Right ventricle myocardium superior (tissue), 1 donor: ENCODE measurements at regions not wholly inside any gene's neighbourhood (a gene's known extent, or its start where the extent isn't known, plus 50 kb on each side); places are given as distances from the start of the nearest gene placed in this dataset.

Source experiments
- ATAC-seq: fragments of 200-7000 bp; cut with Tn5 transposase; one replicate; pipeline ENCODE4 v1.9.1; 2020; ENCODE audit warnings: mild to moderate bottlenecking; ENCODE audit not compliant: poor library complexity
- DNase-seq: peaks from one replicate; pipeline ENCODE4 v3.0.0-alpha.2; 2020
- intact Hi-C: fragments of 100-400 bp; cut with DNase I; formaldehyde crosslinking; loops from one replicate; pipeline ENCODE4 v1.11.2; 2022
- donor health status: DM: no; HTN: yes; CAD: no; lungs with severe emphysema.

DNA sequence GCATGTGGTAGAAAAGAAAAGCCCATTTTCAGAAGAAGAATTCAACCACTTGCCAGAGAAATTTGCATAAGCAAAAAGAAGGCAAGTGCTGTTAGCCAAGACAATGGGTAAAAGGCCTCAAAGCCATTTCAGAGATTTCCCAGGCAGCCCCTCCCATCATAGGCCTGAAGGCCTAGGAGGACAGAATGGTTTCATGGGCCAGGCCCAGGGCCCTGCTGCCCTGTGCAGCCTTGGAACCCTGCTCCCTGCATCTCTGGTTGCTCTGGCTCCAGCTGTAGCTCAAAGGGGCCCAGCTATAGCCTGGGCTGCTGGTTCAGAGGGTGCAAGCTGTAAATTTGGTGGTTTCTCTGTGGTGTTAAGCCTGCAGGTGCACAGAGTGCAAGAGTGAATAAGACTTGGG is 212.8 kb downstream of the EFNB2 start:
- intact Hi-C loops: no loop called here
- DNase-seq (no peak), ATAC-seq (no peak)

DNA sequence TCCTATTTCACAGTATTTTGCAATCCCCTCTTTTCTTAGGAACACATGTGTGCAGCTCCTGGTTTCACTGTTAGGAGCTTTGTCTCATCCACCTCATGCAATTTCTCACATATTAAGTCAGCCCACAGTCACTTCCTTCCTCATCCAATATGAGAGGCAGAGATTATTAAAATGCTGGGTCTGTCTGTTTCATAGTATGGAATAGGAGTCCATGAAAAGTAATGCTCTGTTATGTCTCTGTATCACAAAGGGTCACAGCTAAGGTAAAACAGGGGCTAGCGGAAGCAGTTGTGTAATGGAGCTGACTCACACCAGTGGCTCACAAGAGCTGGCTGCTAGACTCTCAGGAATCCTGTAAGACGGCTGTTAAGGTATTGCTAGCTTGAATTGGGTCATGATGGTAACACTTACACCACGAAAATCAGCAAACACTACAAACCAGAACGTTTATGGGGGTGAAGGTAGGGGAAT is 216.5 kb downstream of the EFNB2 start:
- ATAC-seq (no peak), DNase-seq (no peak)
- intact Hi-C loops: no loop called here

DNA sequence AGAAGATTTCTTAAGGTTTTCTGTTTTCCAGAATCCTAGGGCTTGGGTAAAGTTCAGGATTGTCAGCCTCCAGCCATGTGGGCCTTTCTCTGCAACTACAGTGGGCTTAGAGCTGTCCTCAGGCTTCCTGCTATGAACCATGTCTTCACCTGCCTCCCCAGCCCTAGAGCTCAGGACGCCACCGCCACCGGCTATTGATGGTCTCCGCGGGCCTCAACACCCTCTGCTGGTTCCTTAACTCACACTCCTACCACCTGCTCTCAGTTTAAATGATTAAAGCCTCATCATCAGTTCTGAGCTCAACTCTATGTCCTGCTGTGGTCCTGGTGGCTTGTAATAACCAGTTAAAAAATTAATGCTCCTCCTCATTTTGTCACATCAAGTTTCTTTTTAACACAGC is 221.0 kb downstream of the EFNB2 start:
- DNase-seq (no peak), ATAC-seq (no peak)
- intact Hi-C loops: no loop called here

DNA sequence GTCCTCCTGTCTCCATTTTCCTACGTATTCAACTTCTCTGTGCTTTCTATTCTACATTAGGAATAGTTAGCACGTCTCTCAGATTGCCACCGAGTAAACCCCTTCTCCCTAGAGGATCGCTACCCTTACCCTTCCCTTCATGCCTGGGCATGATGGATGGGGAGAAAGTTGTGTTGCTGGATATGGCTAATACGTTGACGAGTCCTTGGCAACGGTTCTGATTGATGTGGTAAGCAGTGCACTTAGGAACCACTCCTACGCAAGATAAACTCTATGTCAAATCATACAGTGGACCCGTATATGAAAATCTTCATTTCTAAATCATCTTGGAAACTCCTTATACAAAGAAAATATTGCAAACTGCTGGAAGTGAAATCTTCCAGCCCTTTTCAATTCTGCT is 224.5 kb downstream of the EFNB2 start:
- DNase-seq (no peak), ATAC-seq (no peak)
- intact Hi-C loops: no loop called here

DNA sequence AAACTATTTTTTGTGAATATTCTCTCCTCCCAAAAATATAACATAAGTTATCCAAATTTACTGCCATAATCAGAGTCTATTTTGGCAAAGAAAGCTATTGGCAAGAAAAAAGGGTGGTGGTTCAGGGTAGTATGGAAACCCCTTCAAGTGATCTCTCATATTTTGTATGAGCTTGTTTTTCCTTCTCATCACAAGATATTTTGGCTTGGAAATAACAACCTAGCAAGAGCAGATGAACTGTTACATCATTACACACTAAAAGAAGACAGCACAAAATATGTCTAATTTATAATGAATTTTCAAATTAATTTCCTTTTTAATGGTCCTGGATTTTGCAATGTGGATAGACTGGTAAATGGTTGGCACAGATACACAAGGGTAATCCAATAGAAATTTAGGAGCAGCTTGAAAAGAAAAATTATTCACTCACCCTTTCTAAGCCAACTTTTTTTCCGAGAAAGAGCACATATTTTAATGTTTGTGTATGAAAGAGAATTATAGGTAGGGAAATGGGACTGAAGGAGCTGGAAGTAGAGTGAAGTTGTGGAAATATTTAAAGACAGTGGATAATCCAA is 225.1 kb downstream of the EFNB2 start:
- DNase-seq (no peak), ATAC-seq (no peak)
- intact Hi-C loops: no loop called here

DNA sequence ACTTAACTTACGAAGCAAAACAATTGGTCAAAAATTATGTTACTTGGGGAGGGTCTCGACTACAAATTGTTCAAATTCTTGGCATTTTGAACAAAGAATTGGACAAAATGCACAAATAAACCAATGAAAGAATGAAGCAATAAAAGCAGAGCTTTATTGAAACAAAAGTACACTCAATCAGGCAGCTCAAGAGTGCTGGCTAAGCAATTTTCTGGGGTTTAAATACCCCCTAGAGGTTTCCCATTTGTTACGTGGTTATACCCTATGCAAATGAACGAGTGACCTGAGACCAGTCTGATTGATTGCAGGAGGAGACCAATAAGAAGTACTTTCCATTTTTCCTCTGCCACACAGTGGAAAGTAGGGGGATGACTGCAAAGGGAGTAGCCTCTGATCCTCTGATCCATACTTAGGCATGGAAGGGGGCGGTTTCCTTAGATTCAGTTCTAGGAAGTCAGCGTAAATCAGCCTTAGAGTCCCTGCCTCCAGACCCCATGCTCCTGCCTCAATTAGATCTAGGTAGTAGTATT is 228.6 kb downstream of the EFNB2 start:
- no peak for ATAC-seq
- intact Hi-C loops: no loop called here

DNA sequence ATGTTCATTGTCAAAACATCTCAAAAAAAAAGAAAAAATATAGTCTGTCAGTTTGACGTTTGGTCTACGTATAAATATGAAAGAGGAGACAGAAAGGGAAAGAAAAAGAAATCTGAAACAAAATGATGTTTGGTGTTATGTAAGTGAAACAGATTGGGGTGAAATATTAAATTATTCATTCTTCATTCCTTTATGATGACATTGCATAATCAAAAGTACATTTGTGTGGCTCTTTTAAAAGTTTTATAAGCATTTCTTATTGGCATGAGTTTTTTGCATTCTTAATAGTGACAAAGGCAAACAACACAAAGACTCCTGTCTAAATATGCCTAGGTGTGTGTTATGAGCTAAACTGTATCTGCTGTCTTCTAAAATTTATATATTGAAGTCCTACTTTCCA is 232.6 kb downstream of the EFNB2 start:
- ATAC-seq (no peak), DNase-seq (no peak)
- intact Hi-C loops: no loop called here

More for the DNA sequence above, 228.6 kb downstream of the EFNB2 start:
- DNase-seq: no peak

DNA sequence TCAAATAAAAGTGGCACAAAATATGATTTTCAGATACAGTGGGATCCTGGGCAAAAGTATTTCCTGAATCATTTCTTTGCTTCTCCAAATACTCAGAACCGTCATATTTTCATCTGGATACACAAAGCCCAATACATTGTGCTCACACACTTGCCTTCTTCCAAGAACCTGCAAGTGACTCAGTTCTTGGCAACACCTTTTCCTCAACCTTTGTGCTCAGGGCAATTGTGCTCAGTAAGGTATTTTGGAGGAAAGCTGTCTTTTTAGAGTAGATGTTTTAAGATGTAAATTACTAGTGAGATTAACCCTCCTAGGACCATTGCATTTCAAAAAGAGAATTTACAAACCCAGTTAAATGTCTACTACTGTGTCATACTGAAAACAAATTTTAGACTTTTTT is 233.5 kb downstream of the EFNB2 start:
- no peak for DNase-seq
- ATAC-seq: no peak
- intact Hi-C loops: no loop called here

DNA sequence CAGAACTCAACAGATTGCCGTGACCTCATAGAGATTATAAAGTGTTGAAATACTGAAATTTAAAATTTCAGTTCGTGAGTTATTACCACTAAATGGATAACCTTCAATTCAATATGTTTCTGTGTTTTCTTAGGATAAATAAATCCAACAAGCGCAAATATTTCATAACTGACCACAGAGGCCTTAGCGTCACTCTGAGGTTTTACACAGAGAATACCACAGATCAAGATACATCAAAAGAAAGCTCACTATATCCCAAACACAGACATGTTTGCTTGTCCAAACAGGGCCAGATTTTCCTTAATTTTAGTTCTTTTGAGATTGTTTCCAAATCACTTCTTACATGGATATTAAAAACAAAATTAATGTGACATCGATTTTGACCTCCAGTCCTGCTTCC is 235.8 kb downstream of the EFNB2 start:
- intact Hi-C loops: no loop called here
- no peak for DNase-seq
- ATAC-seq: no peak

DNA sequence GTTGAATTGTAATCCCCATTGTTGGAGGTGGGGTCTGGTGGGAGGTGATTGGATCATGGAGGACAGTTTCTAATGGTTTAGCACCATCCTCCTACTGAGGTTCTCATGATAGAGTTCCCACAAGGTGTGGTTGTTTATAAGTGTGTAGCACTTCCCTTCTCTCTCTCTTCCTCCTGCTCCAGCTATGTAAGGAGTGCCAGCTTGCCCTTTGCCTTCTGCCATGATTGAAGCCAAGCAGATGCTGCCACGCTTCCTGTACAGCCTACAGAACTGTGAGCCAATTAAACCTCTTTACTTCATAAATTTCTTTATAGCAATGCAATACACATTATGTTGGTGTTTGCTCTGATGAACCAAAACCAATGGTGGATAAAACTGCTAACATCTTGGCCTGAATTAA is 238.2 kb downstream of the EFNB2 start:
- DNase-seq (no peak), ATAC-seq (no peak)
- intact Hi-C loops: no loop called here

DNA sequence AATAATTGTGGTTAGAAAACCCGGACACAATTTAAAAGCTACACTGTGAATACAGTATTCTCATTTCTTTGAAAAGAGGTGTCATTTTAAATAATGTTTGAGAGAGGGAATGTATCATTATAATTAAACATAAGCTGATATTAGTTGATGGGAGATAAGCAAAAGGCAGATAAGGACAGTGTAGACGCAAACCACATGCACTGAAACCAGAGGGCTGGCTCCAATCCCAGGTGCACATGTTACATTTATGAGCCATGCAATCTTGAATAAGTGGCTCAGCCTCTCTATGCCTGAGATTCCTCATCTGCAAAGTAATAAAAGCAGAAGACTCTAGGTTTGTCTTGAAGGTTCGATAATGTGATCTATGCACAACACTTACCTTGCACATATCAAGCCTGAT is 238.7 kb downstream of the EFNB2 start:
- no peak for ATAC-seq
- intact Hi-C loops: no loop called here
- DNase-seq: no peak

DNA sequence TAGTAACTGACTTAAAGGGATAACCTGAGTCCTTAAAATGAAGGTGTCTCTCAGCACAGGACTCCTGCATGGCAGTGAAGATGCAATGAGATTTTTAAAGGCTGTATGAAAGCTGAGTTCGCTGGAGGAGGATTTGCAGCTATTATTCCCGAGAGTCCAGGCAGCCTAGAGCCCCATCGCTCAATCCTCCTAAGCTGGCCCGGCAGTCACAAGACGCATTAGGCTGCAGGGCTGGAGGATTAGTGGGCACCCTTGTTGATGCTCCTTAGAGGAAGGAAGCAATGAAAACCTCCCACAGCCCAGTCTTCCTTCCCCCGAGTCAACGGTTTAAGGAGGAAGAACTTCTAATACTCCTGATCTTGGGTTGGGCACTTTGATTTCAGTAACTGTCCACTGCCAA is 239.5 kb downstream of the EFNB2 start:
- no peak for DNase-seq
- intact Hi-C loops: no loop called here
- no peak for ATAC-seq

DNA sequence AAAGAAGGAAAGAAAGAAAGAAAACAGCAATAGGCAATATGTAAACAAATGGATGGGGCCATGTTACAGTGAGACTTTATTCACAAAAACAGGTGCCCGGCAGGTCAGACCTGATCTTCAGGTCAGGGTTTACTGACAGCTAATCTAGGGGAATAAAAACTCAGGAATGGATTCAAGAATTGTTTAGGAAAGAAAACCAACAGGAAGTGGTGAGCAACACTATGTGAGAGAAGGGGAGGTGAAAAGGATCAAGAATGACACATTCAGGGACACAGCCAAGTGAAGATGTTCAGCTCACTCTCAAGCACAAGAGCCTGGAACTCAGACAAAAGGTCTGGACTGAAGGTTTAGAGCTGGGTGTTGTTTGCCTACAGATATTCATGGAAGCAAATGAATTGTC is 244.5 kb downstream of the EFNB2 start:
- intact Hi-C loops: no loop called here
- ATAC-seq: no peak

DNA sequence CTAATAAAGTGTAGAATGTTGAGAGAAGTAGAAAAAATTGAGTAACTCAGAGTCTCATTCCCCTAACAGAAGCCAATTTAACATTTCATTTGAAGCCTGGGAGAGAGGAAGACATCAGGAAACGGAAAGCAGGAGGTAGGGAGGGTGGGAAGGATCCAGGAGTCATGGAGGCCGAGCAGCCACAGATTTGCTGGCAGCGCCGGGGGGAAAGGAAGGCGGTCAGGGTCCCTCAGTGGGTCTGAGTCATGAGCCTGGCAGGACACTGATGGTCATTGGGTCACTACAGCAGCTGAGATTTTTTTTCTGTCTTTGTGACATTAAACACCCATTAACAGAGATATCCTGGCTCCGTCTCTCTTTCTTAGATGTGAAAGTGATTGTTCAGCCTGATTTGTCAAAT is 248.1 kb downstream of the EFNB2 start:
- no peak for ATAC-seq
- intact Hi-C loops: no loop called here
- no peak for DNase-seq

More for the DNA sequence above, 244.5 kb downstream of the EFNB2 start:
- no peak for DNase-seq

DNA sequence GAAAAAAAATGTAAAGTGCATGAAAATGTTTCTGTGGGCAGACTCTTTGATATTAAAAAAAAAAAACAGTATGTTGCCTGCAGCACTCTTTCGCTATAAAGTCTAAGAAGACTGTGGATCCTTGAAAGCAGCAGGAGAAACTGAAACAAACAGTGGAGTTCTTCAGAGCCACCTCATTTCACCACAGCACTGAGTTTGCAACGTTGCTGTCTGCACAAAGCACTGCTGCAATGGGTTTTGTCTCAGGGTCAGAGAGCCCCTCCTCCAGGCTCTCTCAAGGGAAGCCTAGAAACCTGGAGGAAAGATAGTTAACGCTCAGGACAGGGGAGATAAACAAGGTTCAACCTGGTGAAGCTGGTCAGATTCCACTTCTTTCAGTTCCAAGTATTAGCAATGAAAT is 248.7 kb downstream of the EFNB2 start:
- no peak for DNase-seq
- intact Hi-C loops: no loop called here
- no peak for ATAC-seq

DNA sequence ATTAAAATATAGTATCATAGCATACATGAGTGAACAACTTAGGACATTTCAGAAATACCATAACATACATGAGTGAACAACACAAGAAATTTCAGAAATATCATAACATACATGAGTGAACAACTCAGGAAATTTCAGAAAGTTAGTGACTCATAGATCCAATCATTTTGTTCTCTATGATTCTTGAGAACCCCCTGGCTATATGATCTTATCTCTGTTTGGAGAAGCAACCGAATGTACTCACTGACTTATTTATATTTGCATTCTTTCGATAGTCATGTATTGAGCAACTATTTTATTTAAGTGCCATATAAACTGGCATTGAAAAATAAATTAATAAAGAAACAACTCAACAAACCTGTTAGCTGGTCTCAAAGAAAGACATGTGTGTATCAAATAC is 251.1 kb downstream of the EFNB2 start:
- ATAC-seq (no peak), DNase-seq (no peak)
- intact Hi-C loops: no loop called here

DNA sequence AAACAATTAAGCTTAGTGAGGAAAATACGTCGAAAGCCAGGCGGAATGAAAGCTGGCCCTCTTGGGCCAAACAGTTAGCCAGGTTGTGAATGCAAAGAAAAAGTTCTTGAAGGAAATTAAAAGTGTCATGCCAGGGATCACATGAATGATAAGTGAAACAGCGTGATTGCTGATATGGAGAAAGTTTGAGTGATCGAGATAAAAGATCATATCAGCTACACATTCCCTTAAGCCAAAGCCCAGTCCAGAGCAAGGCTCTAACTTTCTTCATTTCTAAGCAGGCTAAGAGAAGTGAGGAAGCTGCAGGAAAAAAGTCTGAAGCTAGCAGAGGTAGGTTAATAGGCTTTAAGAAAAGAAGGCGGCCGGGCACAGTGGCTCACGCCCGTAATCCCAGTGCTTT is 254.0 kb downstream of the EFNB2 start:
- DNase-seq (no peak), ATAC-seq (no peak)
- intact Hi-C loops: no loop called here

DNA sequence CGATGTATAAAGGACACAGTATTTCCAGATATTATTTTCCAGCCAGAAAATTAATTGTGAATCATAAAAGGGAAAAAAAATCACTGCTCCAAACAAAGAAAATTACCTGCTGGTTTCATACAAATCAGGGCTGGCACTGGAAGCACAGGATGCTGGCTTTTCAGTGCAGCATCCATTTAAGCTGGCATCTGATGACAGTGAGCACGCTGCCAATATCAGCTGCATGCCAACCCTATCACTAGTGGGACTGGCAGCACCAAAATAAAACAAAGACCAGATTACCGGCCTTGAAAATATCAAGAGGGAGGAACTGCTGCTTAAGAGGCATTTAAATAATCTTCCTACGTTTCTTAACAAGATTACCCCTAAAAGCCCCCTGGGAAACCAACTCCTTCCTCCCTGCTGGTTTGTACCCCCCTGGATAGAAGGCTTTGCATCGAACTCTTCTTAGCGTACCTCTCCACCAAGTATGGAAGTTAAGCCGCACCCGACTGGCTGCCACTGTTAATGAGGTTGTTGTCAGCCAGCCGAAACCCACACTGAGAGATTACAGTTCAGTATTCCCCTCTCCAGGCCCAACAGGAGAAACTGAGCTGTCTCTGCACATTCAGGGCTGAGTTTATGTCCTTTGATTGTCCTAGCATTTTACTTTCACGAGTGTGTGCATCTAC is 257.8 kb downstream of the EFNB2 start:
- peak; percentile 60 for DNase-seq
- intact Hi-C loops: no loop called here
- ATAC-seq: peak; percentile 90

DNA sequence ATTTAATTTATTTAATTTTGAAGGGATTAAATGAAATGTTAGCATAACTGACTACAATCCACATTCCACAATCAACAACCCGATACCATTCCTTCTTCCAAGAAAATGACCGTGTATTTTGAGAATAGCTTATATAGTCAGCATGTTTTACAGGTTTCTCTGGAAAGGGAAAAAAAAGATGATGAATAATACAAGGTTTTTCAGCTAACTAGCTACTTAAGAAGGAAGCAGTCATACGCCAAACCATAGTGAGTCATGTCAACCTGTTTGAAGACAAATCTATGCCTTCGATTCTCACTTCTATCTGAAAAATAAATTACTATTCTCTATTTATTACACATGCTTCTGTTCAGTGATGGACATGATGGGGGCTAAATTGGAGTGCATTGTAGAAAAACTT is 258.6 kb downstream of the EFNB2 start:
- ATAC-seq (no peak), DNase-seq (no peak)
- intact Hi-C loops: no loop called here

DNA sequence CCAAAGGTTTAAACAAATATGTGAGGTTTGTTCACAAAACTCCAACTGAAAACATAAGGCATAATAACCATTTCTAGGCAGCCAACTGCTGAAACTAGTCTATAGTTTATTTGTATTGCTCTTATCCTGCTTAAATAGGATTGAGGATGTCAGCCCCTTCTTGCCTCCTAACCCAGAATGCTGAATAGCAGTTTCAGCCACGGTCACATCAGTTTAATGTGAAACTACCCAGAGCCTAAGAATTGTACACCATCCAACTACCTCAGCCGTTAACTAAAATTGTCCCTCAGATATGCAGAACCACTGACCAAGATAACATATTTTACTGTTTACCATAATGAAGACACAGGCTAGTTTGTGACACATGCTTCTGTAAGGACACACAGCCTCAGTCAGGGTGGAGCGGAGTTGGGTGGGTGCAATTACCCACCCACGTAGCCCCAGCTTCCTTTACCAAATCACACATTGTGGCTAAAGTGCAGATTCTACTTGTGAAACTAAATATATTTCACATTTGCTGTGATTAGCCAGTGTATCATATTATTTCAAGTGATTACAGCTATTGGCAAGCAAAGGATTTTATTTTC is 259.9 kb downstream of the EFNB2 start:
- intact Hi-C loops: no loop called here
- ATAC-seq: no peak

More for the DNA sequence above, 259.9 kb downstream of the EFNB2 start:
- no peak for DNase-seq
